Body of pancreas (tissue), 4 donors: ENCODE measurements at regions not wholly inside any gene's neighbourhood (a gene's known extent, or its start where the extent isn't known, plus 50 kb on each side); places are given as distances from the start of the nearest gene placed in this dataset.

Experiments
- ATAC-seq: fragments of 150-250 bp; one replicate; pipeline ENCODE4 v1.9.1; 2016
- DNase-seq, 4 donors: peaks; one replicate each; pipeline ENCODE4 v3.0.0-alpha.2; 2019
- H3K27ac ChIP-seq, 4 donors: fragments of 200-600 bp; sonication (generic); 1 replicate in 3 of 4; 2 replicates in 1 of 4; pipeline versions ENCODE4 v1.5.1 to v1.6.1; 2016 to 2019; ENCODE audit warnings: mild to moderate bottlenecking in 1 of 4, mixed read lengths in 1 of 4, moderate library complexity in 1 of 4
- H3K27me3 ChIP-seq, 2 donors: fragments of 200-600 bp; sonication (generic); one replicate each; pipeline ENCODE4 v1.6.0; 2016; ENCODE audit warnings: mild to moderate bottlenecking in 1 of 2
- H3K36me3 ChIP-seq, 2 donors: fragments of 200-600 bp; sonication (generic); replicated peaks in 1 of 2; 2 replicates each; pipeline ENCODE4 v1.5.1; 2016; ENCODE audit warnings: low read depth in 2 of 2; ENCODE audit not compliant: insufficient read depth in 1 of 2
- H3K4me1 ChIP-seq: fragments of 200-600 bp; sonication (generic); one replicate; pipeline ENCODE4 v1.6.0; 2016
- H3K4me3 ChIP-seq, 2 donors: fragments of 200-600 bp; sonication (generic); 1 replicate in 1 of 2; 2 replicates in 1 of 2; pipeline ENCODE4 v1.5.1; 2016 to 2019
- H3K9me3 ChIP-seq, 3 donors: fragments of 200-600 bp; sonication (generic); 1 replicate in 2 of 3; 2 replicates in 1 of 3; pipeline ENCODE4 v1.5.1; 2016
- CTCF ChIP-seq, 7 experiments: fragments of 450-650 bp in 4 of 7; fragments of 200-600 bp in 3 of 7; sonication (generic) in 3 of 7; IDR thresholded peaks; one replicate each; pipeline ENCODE4 v1.5.1; 2016 to 2019; ENCODE audit warnings: antibody characterized with exemption in 7 of 7
- POLR2A ChIP-seq, 3 donors: fragments of 450-650 bp; IDR thresholded peaks; one replicate each; pipeline ENCODE4 v1.6.1; 2016; ENCODE audit warnings: antibody characterized with exemption in 3 of 3, mild to moderate bottlenecking in 2 of 3
- WGBS, 2 donors: methylation state at CpG; one replicate each; pipeline ENCODE4 v1.1.5; 2017; 5-methylcytosine and 5-hydroxymethylcytosine counted together
- intact Hi-C: fragments of 100-400 bp; cut with DNase I; formaldehyde crosslinking; loops from one replicate; pipeline ENCODE4 v1.15.1; 2023

- peak overlapping the region; percentile 85 to 95 (median 92) for H3K27ac ChIP-seq
- WGBS, 2 donors = 55 to 60% methylated on average over 12 of the region's 12 CpGs
Observed at GRCh38 chr13:29924482-29925350, 74.3 kb upstream of the UBL3 start.

DNA sequence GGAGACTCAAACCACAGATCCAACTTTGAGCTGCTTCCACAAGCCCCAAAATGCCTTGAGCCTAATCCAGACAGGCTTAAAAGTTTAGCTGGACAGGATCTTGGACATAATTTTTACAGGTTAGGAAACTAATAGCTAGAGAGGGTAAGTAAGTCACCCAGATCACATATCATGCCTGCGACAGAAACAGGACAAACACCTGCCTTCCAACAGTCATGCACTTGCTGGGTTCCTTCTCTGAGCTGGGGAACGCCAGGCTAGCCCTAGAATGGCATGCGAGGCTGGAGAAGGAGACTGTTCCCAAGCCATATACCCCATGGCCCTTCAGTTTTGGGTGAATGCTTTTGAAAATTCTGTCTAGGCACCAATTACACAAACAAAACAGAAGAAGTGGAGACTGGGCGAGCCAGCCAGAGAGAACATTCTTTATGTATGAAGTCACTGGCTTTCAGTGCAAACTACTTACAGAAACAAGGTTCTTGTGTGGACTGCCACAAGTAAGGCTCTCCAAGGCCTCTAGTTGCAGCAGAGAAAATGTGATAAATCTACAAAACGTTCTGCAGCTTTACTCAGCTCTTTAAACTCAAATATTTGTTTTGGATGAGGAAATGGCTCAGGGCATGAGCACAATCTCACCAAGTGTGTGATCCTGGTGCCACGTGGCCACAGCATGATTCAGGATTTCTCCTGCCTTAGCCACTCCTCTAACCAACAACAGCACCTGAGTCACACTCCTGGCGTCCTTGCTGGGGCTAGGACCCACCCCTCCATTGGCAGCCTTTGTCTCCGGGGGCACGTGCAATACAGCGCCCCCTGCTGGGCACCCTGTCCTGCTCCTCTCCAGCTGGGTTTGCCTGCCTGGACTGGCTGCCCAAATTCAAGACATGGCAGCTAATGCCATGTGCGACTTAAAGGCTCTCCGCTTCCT, 73.4 kb upstream of the UBL3 start:
- ATAC-seq = peak; percentile 90
- WGBS, 2 donors = 15 to 16% methylated on average over 12 of the region's 12 CpGs
- intact Hi-C loops = no loop called here

More at GRCh38 chr13:29924482-29925350, 74.3 kb upstream of the UBL3 start:
- no peaks in the 10 kb centered on the region for H3K36me3 ChIP-seq
- intact Hi-C loops = no loop called here
- H3K27me3 ChIP-seq = no peaks in the 10 kb centered on the region
- DNase-seq (peak; percentile 33 to 59 (median 51)), ATAC-seq (no peak)
- H3K4me1 ChIP-seq = peaks cover 38% of the 10 kb centered on the region
- TF ChIP-seq POLR2A (IDR thresholded peaks at IDR 0.05) (no peak), CTCF (IDR thresholded peaks at IDR 0.05) (no peak)
- no peak overlapping the region for H3K4me3 ChIP-seq
- H3K9me3 ChIP-seq = no peaks in the 10 kb centered on the region

DNA sequence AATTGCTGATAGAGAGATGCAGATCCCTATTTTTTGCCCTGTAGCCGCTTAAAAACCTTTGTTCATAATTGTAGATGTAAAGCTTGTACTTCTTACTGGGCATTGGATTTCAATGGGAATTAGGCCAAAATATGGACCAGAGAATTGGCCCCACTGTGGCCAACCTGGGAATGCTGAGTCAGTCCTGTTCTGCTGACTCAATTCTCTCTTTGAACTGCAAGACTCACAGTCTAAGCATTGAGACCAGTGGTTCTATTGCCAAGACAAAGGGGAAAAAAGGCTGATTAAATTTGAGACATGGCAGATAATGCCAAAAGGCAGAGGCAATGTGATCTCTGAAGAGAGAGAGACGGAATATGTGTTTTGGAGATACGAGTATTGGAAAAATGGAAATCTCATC, 72.5 kb upstream of the UBL3 start:
- Histone ChIP-seq H3K9me3 (no peaks in the 10 kb centered on the region), H3K27me3 (no peaks in the 10 kb centered on the region), H3K27ac (peak overlapping the region; percentile 85 to 95 (median 92)), H3K4me3 (no peak overlapping the region), H3K4me1 (peaks cover 52% of the 10 kb centered on the region), H3K36me3 (no peaks in the 10 kb centered on the region)
- ATAC-seq = no peak
- DNase-seq = no peak
- 89 to 100% methylated on average over 3 of the region's 3 CpGs for WGBS, 2 donors
- intact Hi-C loops = no loop called here
- TF ChIP-seq CTCF (IDR thresholded peaks at IDR 0.05) (no peak), POLR2A (IDR thresholded peaks at IDR 0.05) (no peak)

More for the DNA sequence above, 73.4 kb upstream of the UBL3 start:
- Histone ChIP-seq H3K4me3 (no peak overlapping the region), H3K27ac (peak overlapping the region; percentile 85 to 95 (median 92)), H3K36me3 (no peaks in the 10 kb centered on the region), H3K27me3 (no peaks in the 10 kb centered on the region), H3K9me3 (no peaks in the 10 kb centered on the region), H3K4me1 (peaks cover 46% of the 10 kb centered on the region)
- peak; percentile 92 to 97 (median 96) for DNase-seq
- TF ChIP-seq CTCF (IDR thresholded peaks at IDR 0.05) = peak; percentile 80 to 95 (median 89)
- TF ChIP-seq POLR2A (IDR thresholded peaks at IDR 0.05) = peak in 2 of 3 donors; percentile 66

DNA sequence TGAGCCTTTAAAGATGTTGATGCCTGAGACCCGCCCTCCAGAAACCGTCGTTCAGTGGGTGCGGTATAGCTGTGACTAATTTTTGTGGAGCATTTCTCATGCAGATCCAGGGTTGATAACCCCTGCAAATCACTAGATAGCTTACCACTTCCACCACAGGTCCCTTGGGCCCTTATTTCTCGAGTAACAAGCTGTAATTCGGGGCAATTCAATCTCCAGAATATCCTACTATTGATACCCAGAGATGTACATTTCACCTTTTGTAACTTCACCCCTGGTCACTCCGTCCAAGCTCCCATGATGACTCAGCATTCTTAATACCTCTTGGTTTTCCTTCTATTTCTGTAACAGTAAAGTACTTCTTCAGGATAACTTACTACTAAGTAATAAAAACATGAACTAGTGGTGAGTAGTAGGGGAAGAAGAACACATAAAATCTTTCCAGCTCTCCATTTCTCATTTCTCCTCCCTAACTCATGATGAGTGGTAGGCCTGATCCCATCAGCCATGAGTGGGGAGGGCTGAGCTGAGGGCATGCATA, 71.9 kb upstream of the UBL3 start:
- Histone ChIP-seq H3K4me1 (peaks cover 52% of the 10 kb centered on the region), H3K27me3 (no peaks in the 10 kb centered on the region), H3K4me3 (no peak overlapping the region), H3K9me3 (no peaks in the 10 kb centered on the region), H3K27ac (peak overlapping the region; percentile 85 to 95 (median 92)), H3K36me3 (no peaks in the 10 kb centered on the region)
- intact Hi-C loops = no loop called here
- ATAC-seq (no peak), DNase-seq (no peak)
- WGBS, 2 donors = 81 to 82% methylated on average over 7 of the region's 7 CpGs
- TF ChIP-seq CTCF (IDR thresholded peaks at IDR 0.05) (no peak), POLR2A (IDR thresholded peaks at IDR 0.05) (no peak)
